GM23248 (cell line): ENCODE measurements at regions not wholly inside any gene's neighbourhood (a gene's known extent, or its start where the extent isn't known, plus 50 kb on each side); places are given as distances from the start of the nearest gene placed in this dataset.
A peak's percentile ranks its signal among the peaks of the same experiment; 100 is the strongest.
"Not testable (repeated sequence)": the region's sequence is repeated elsewhere in the genome, so short reads cannot be mapped to it uniquely, and the experiment has no call there.

Source experiments
- DNase-seq: peaks from one replicate; pipeline ENCODE4 v3.0.0-alpha.2; 2015
- H2AFZ ChIP-seq: fragments of 200-600 bp; sonication (generic); 2 replicates; pipeline ENCODE4 v1.6.1; 2016; ENCODE audit warnings: antibody characterized with exemption
- H3F3A ChIP-seq: fragments of 200-600 bp; sonication (generic); 2 replicates; pipeline ENCODE4 v1.6.1; 2016; ENCODE audit warnings: mild to moderate bottlenecking, antibody characterized with exemption, mixed run types; ENCODE audit not compliant: insufficient read depth
- H3K27ac ChIP-seq: fragments of 200-600 bp; sonication (generic); 2 replicates; pipeline ENCODE4 v1.5.1; 2016; ENCODE audit warnings: mild to moderate bottlenecking
- H3K27me3 ChIP-seq: fragments of 200-600 bp; sonication (generic); replicated peaks from 2 replicates; pipeline ENCODE4 v1.6.1; 2016; ENCODE audit warnings: mild to moderate bottlenecking; ENCODE audit not compliant: insufficient read depth
- H3K36me3 ChIP-seq: fragments of 200-600 bp; sonication (generic); 2 replicates; pipeline ENCODE4 v1.6.1; 2016; ENCODE audit warnings: low read depth, mild to moderate bottlenecking
- H3K4me1 ChIP-seq: fragments of 200-600 bp; sonication (generic); 2 replicates; pipeline ENCODE4 v1.6.1; 2016; ENCODE audit warnings: mild to moderate bottlenecking; ENCODE audit not compliant: insufficient read depth
- H3K4me2 ChIP-seq: fragments of 200-600 bp; sonication (generic); one replicate; pipeline ENCODE4 v1.6.1; 2016; ENCODE audit warnings: mild to moderate bottlenecking; ENCODE audit not compliant: unreplicated experiment
- H3K4me3 ChIP-seq: fragments of 200-600 bp; sonication (generic); 2 replicates; pipeline ENCODE4 v1.5.1; 2016; ENCODE audit warnings: mild to moderate bottlenecking
- H3K79me2 ChIP-seq: fragments of 200-600 bp; sonication (generic); 2 replicates; pipeline ENCODE4 v1.6.1; 2016; ENCODE audit warnings: mild to moderate bottlenecking; ENCODE audit not compliant: insufficient read depth
- H3K9ac ChIP-seq: fragments of 200-600 bp; sonication (generic); 2 replicates; pipeline ENCODE4 v1.6.1; 2016; ENCODE audit warnings: mild to moderate bottlenecking
- H3K9me2 ChIP-seq: fragments of 200-600 bp; sonication (generic); 2 replicates; pipeline ENCODE4 v1.6.1; 2016; ENCODE audit warnings: mixed run types, mild to moderate bottlenecking, moderate library complexity; ENCODE audit not compliant: insufficient read depth
- H3K9me3 ChIP-seq: fragments of 200-600 bp; sonication (generic); one replicate; pipeline ENCODE4 v1.6.1; 2017; ENCODE audit warnings: low read depth
- H4K20me1 ChIP-seq: fragments of 200-600 bp; sonication (generic); 2 replicates; pipeline ENCODE4 v1.6.0; 2016; ENCODE audit not compliant: insufficient read depth
- EZH2 ChIP-seq: fragments of 200-600 bp; sonication (generic); IDR thresholded peaks from 2 replicates; pipeline ENCODE4 v1.6.1; 2018; ENCODE audit warnings: antibody characterized with exemption, mild to moderate bottlenecking; ENCODE audit not compliant: insufficient read depth, poor library complexity, severe bottlenecking
- EZH2phosphoT487 ChIP-seq: fragments of 200-600 bp; sonication (generic); IDR thresholded peaks from 2 replicates; pipeline ENCODE4 v1.6.1; 2018; ENCODE audit warnings: antibody characterized with exemption, moderate library complexity, mild to moderate bottlenecking, low read depth; ENCODE audit not compliant: insufficient read depth
- WGBS, 2 experiments: methylation state at CpG; one replicate each; pipeline ENCODE4 v1.1.6; 2015 to 2017; ENCODE audit warnings: low lambda C conversion rate in 2 of 2, low coverage in 1 of 2; ENCODE audit errors: missing lambda C conversion rate in 2 of 2; 5-methylcytosine and 5-hydroxymethylcytosine counted together
- in situ Hi-C: fragments of 300-500 bp; cut with MboI; formaldehyde crosslinking; loops from 2 replicates; pipeline ENCODE4 v1.15.0; 2020

- TF ChIP-seq EZH2 (no peak), EZH2phosphoT487 (no peak)
- H3K9ac ChIP-seq: no peak overlapping the region
Measured at GRCh38 chr12:131263626-131264025, 309.9 kb downstream of the ADGRD1 start.

GRCh38 chr12:131264635-131265034 lies 310.9 kb downstream of the ADGRD1 start:
- no peak for TF ChIP-seq EZH2
- TF ChIP-seq EZH2phosphoT487: no peak
- Histone ChIP-seq H3K4me2 (no peak overlapping the region), H3K27me3 (no peaks in the 10 kb centered on the region), H3K9ac (no peak overlapping the region), H3K9me3 (no peaks in the 10 kb centered on the region), H3K4me1 (no peaks in the 10 kb centered on the region), H3F3A (no peaks in the 10 kb centered on the region), H3K4me3 (no peak overlapping the region), H4K20me1 (no peaks in the 10 kb centered on the region), H2AFZ (no peak overlapping the region), H3K27ac (no peak overlapping the region), H3K79me2 (no peaks in the 10 kb centered on the region), H3K9me2 (no peaks in the 10 kb centered on the region), H3K36me3 (no peaks in the 10 kb centered on the region)
- no peak for DNase-seq
- 79% methylated on average over 10 of the region's 10 CpGs for WGBS, 2 experiments
- in situ Hi-C loops: no loop called here

More at GRCh38 chr12:131263626-131264025, 309.9 kb downstream of the ADGRD1 start:
- Histone ChIP-seq H3K79me2 (no peaks in the 10 kb centered on the region), H3K4me3 (no peak overlapping the region), H3K36me3 (no peaks in the 10 kb centered on the region), H3K9me3 (no peaks in the 10 kb centered on the region), H3K9me2 (no peaks in the 10 kb centered on the region), H4K20me1 (no peaks in the 10 kb centered on the region), H3K27ac (no peak overlapping the region), H3K4me2 (no peak overlapping the region), H2AFZ (no peak overlapping the region), H3F3A (no peaks in the 10 kb centered on the region), H3K4me1 (no peaks in the 10 kb centered on the region), H3K27me3 (no peaks in the 10 kb centered on the region)
- 63 to 65% methylated on average over 10 of the region's 10 CpGs for WGBS, 2 experiments
- in situ Hi-C loops: no loop called here
- DNase-seq: no peak

- H3K36me3 ChIP-seq: no peaks in the 10 kb centered on the region
- H3K4me2 ChIP-seq: no peak overlapping the region
- no peaks in the 10 kb centered on the region for H3K27me3 ChIP-seq
- H3K4me3 ChIP-seq: no peak overlapping the region
- H3K9me2 ChIP-seq: no peaks in the 10 kb centered on the region
- 66 to 72% methylated on average over 18 to 19 of the region's 19 CpGs for WGBS, 2 experiments
- TF ChIP-seq EZH2phosphoT487 (no peak), EZH2 (no peak)
- H3F3A ChIP-seq: no peaks in the 10 kb centered on the region
- no peak for DNase-seq
- no peak overlapping the region for H2AFZ ChIP-seq
- no peaks in the 10 kb centered on the region for H3K79me2 ChIP-seq
- in situ Hi-C loops: no loop called here
- H3K9ac ChIP-seq: no peak overlapping the region
- no peaks in the 10 kb centered on the region for H3K4me1 ChIP-seq
- no peak overlapping the region for H3K27ac ChIP-seq
- H4K20me1 ChIP-seq: no peaks in the 10 kb centered on the region
- H3K9me3 ChIP-seq: no peaks in the 10 kb centered on the region
Measured at GRCh38 chr12:131266591-131267467, 313.1 kb downstream of the ADGRD1 start.

GRCh38 chr12:131267576-131267975 lies 313.9 kb downstream of the ADGRD1 start:
- in situ Hi-C loops: no loop called here
- Histone ChIP-seq H2AFZ (no peak overlapping the region), H3K27ac (no peak overlapping the region), H3K36me3 (no peaks in the 10 kb centered on the region), H4K20me1 (no peaks in the 10 kb centered on the region), H3F3A (no peaks in the 10 kb centered on the region), H3K4me2 (no peak overlapping the region), H3K79me2 (no peaks in the 10 kb centered on the region), H3K27me3 (no peaks in the 10 kb centered on the region), H3K9ac (no peak overlapping the region), H3K9me2 (no peaks in the 10 kb centered on the region), H3K4me3 (no peak overlapping the region), H3K4me1 (no peaks in the 10 kb centered on the region), H3K9me3 (no peaks in the 10 kb centered on the region)
- TF ChIP-seq EZH2: no peak
- WGBS, 2 experiments: 85 to 89% methylated on average over 3 of the region's 3 CpGs
- no peak for DNase-seq

GRCh38 chr12:131268123-131268522 lies 314.4 kb downstream of the ADGRD1 start:
- H3F3A ChIP-seq, H3K27me3 ChIP-seq, H3K27ac ChIP-seq, H3K79me2 ChIP-seq, H2AFZ ChIP-seq, H4K20me1 ChIP-seq, H3K36me3 ChIP-seq, H3K4me3 ChIP-seq, H3K9me3 ChIP-seq, H3K4me2 ChIP-seq, H3K9me2 ChIP-seq, H3K4me1 ChIP-seq, in situ Hi-C loops, H3K9ac ChIP-seq: not testable (repeated sequence)
- WGBS, 2 experiments: 0 to 1% methylated on average over 6 to 7 of the region's 7 CpGs
- DNase-seq: peak; percentile 55

GRCh38 chr12:131268571-131268970 lies 314.9 kb downstream of the ADGRD1 start:
- H3K9me2 ChIP-seq, in situ Hi-C loops, H3K27me3 ChIP-seq, H3K9me3 ChIP-seq, H3K27ac ChIP-seq, H3F3A ChIP-seq, H3K4me1 ChIP-seq, H4K20me1 ChIP-seq, H3K4me3 ChIP-seq, H3K36me3 ChIP-seq, DNase-seq, H3K9ac ChIP-seq, H2AFZ ChIP-seq, H3K4me2 ChIP-seq, H3K79me2 ChIP-seq: not testable (repeated sequence)
- 32 to 37% methylated on average over 2 to 3 of the region's 4 CpGs for WGBS, 2 experiments
